Astrocyte of the cerebellum (primary cell): ENCODE measurements at regions not wholly inside any gene's neighbourhood (a gene's known extent, or its start where the extent isn't known, plus 50 kb on each side); places are given as distances from the start of the nearest gene placed in this dataset.

ENCODE experiments used
- DNase-seq: peaks from one replicate; pipeline ENCODE4 v3.0.0-alpha.2; 2011; ENCODE audit warnings: low read depth
- H3K4me3 ChIP-seq: 2 replicates; pipeline ENCODE4 v1.5.1; 2011; ENCODE audit warnings: mild to moderate bottlenecking, low read depth, low read length, moderate library complexity
- CTCF ChIP-seq: IDR thresholded peaks from 2 replicates; pipeline ENCODE4 v1.5.1; 2012; ENCODE audit warnings: low read length, low read depth, moderate library complexity, mild to moderate bottlenecking; ENCODE audit errors: missing control alignments
- in situ Hi-C: cut with HindIII; loops from 2 replicates; pipeline ENCODE4 v1.10.0; 2017; ENCODE audit warnings: low sequenced_read_pairs

- H3K4me3 ChIP-seq = no peak overlapping the region
- in situ Hi-C loops = no loop called here
- TF ChIP-seq CTCF = no peak
- DNase-seq = no peak
Measured at GRCh38 chr1:112776688-112777087, 61.6 kb upstream of the PPM1J start.

- in situ Hi-C loops = no loop called here
- TF ChIP-seq CTCF = no peak
- no peak overlapping the region for H3K4me3 ChIP-seq
- DNase-seq = no peak
Measured at GRCh38 chr1:112772781-112773180, 57.6 kb upstream of the PPM1J start.

- no peak for TF ChIP-seq CTCF
- in situ Hi-C loops = no loop called here
- no peak overlapping the region for H3K4me3 ChIP-seq
- no peak for DNase-seq
Measured at GRCh38 chr1:112770724-112771123, 55.6 kb upstream of the PPM1J start.

GRCh38 chr1:112769611-112770010, 54.5 kb upstream of the PPM1J start:
- no peak for TF ChIP-seq CTCF
- in situ Hi-C loops = no loop called here
- no peak overlapping the region for H3K4me3 ChIP-seq
- DNase-seq = no peak

GRCh38 chr1:112767646-112768045, 52.5 kb upstream of the PPM1J start:
- in situ Hi-C loops = no loop called here
- no peak for TF ChIP-seq CTCF
- H3K4me3 ChIP-seq = no peak overlapping the region
- DNase-seq = no peak
